OCI-LY3 (cell line): ENCODE measurements at regions not wholly inside any gene's neighbourhood (a gene's known extent, or its start where the extent isn't known, plus 50 kb on each side); places are given as distances from the start of the nearest gene placed in this dataset.

Experiments used
- EZH2phosphoT487 ChIP-seq: fragments of 200-600 bp; shearing (Covaris generic); IDR thresholded peaks from 2 replicates; pipeline ENCODE4 v1.6.1; 2018; ENCODE audit warnings: antibody characterized with exemption, mixed run types, low read depth
- TF ChIP-seq, protein P1 (sequence below): fragments of 200-600, 300-600 bp; sonication (generic); IDR thresholded peaks from 2 replicates; pipeline ENCODE4 v1.5.1; 2014; ENCODE audit warnings: antibody characterized with exemption, low read length, low read depth

GRCh38 chr6:115753446-115753845 is 307.2 kb downstream of the FRK start:
- TF ChIP-seq, protein P1, sequence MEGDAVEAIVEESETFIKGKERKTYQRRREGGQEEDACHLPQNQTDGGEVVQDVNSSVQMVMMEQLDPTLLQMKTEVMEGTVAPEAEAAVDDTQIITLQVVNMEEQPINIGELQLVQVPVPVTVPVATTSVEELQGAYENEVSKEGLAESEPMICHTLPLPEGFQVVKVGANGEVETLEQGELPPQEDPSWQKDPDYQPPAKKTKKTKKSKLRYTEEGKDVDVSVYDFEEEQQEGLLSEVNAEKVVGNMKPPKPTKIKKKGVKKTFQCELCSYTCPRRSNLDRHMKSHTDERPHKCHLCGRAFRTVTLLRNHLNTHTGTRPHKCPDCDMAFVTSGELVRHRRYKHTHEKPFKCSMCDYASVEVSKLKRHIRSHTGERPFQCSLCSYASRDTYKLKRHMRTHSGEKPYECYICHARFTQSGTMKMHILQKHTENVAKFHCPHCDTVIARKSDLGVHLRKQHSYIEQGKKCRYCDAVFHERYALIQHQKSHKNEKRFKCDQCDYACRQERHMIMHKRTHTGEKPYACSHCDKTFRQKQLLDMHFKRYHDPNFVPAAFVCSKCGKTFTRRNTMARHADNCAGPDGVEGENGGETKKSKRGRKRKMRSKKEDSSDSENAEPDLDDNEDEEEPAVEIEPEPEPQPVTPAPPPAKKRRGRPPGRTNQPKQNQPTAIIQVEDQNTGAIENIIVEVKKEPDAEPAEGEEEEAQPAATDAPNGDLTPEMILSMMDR: no peak
- no peak for TF ChIP-seq EZH2phosphoT487
